ENCODE measurements at regions not wholly inside any gene's neighbourhood (a gene's known extent, or its start where the extent isn't known, plus 50 kb on each side); places are given as distances from the start of the nearest gene placed in this dataset.
"Not testable (repeated sequence)": the region's sequence is repeated elsewhere in the genome, so short reads cannot be mapped to it uniquely, and the experiment has no call there.

GRCh38 chr12:89787763-89788162 lies 79.1 kb upstream of the ATP2B1 start:
- DNase-seq: no peak

GRCh38 chr12:89786177-89786810 lies 77.7 kb upstream of the ATP2B1 start:
- DNase-seq: no peak

- no peak for DNase-seq
Measured at GRCh38 chr12:89783359-89784060, 74.9 kb upstream of the ATP2B1 start.

- DNase-seq: no peak
Measured at GRCh38 chr12:89782807-89783206, 74.2 kb upstream of the ATP2B1 start.

GRCh38 chr12:89781946-89782550 lies 73.4 kb upstream of the ATP2B1 start:
- DNase-seq: no peak

GRCh38 chr12:89781156-89781555 lies 72.5 kb upstream of the ATP2B1 start:
- DNase-seq: no peak

- DNase-seq: no peak
Measured at GRCh38 chr12:89779090-89779489, 70.5 kb upstream of the ATP2B1 start.

- DNase-seq: no peak
Measured at GRCh38 chr12:89777733-89778379, 69.2 kb upstream of the ATP2B1 start.

GRCh38 chr12:89775986-89776365 lies 67.3 kb upstream of the ATP2B1 start:
- no peak for DNase-seq

GRCh38 chr12:89775063-89775985 lies 66.7 kb upstream of the ATP2B1 start:
- DNase-seq: no peak

- no peak for DNase-seq
Measured at GRCh38 chr12:89774645-89775044, 66.0 kb upstream of the ATP2B1 start.

- DNase-seq: no peak
Measured at GRCh38 chr12:89770391-89770790, 61.8 kb upstream of the ATP2B1 start.

GRCh38 chr12:89769483-89769818 lies 60.8 kb upstream of the ATP2B1 start:
- no peak for DNase-seq

- DNase-seq: no peak
Measured at GRCh38 chr12:89768586-89769482, 60.2 kb upstream of the ATP2B1 start.

GRCh38 chr12:89765959-89766824 lies 57.6 kb upstream of the ATP2B1 start:
- DNase-seq: no peak

GRCh38 chr12:89764164-89764563 lies 55.5 kb upstream of the ATP2B1 start:
- DNase-seq: not testable (repeated sequence)

GRCh38 chr12:89762498-89763170 lies 54.0 kb upstream of the ATP2B1 start:
- DNase-seq: no peak

- no peak for DNase-seq
Measured at GRCh38 chr12:89760783-89761182, 52.1 kb upstream of the ATP2B1 start.
